ENCODE measurements at regions not wholly inside any gene's neighbourhood (a gene's known extent, or its start where the extent isn't known, plus 50 kb on each side); places are given as distances from the start of the nearest gene placed in this dataset.

GRCh38 chr15:93519599-93519998 is 430.6 kb upstream of the RGMA start:
- ATAC-seq (replicated peaks in 1 of 4) (no peak), DNase-seq (no peak)
- Mint-ChIP-seq H3K27ac (no peak overlapping the region), H3K27me3 (peaks cover 17 to 19% of the 10 kb centered on the region in 2 donors), H3K36me3 (no peaks in the 10 kb centered on the region), H3K9me3 (no peaks in the 10 kb centered on the region), H3K4me1 (no peaks in the 10 kb centered on the region), H3K4me3 (no peak overlapping the region)
- Histone ChIP-seq H3K9me3 (no peaks in the 10 kb centered on the region), H3K4me3 (ENCODE audit: control insufficient read depth in 1 of 2, extremely low read depth in 1 of 2, low read length in 1 of 2) (no peak overlapping the region), H3K4me1 (ENCODE audit: control insufficient read depth in 1 of 2, extremely low read depth in 1 of 2, insufficient read depth in 2 of 2, low read length in 2 of 2) (no peaks in the 10 kb centered on the region), H3K36me3 (ENCODE audit: control insufficient read depth in 2 of 2, extremely low read depth in 1 of 2, insufficient read depth in 1 of 2, low read length in 1 of 2) (no peaks in the 10 kb centered on the region), H3K27ac (ENCODE audit: low read length) (no peak overlapping the region), H3K27me3 (replicated peaks in 1 of 2; ENCODE audit: control insufficient read depth in 2 of 2, extremely low read depth in 1 of 2, insufficient read depth in 2 of 2, low read length in 1 of 2) (peaks cover 0 to 5% of the 10 kb centered on the region in 2 experiments)
- POLR2A ChIA-PET: no interaction called here
- WGBS (ENCODE audit: insufficient coverage): 90% methylated on average over 2 of the region's 3 CpGs
- CTCF ChIA-PET: interaction anchor here in 1 of 2 donors (0.5 kb wide), 1 partner anchor 516 kb away, joined by 3 read pairs; no protein-coding TSS in a partner anchor

- DNase-seq (no peak), ATAC-seq (replicated peaks in 1 of 4) (no peak)
- H3K27ac ChIP-seq (ENCODE audit: low read length): no peak overlapping the region
- H3K9me3 ChIP-seq: no peaks in the 10 kb centered on the region
- Mint-ChIP-seq H3K27me3 (peaks cover 6 to 10% of the 10 kb centered on the region in 2 donors), H3K36me3 (no peaks in the 10 kb centered on the region), H3K4me3 (no peak overlapping the region), H3K27ac (no peak overlapping the region), H3K9me3 (no peaks in the 10 kb centered on the region), H3K4me1 (no peaks in the 10 kb centered on the region)
- no peaks in the 10 kb centered on the region for H3K36me3 ChIP-seq (ENCODE audit: control insufficient read depth in 2 of 2, extremely low read depth in 1 of 2, insufficient read depth in 1 of 2, low read length in 1 of 2)
- ChIA-PET POLR2A (no interaction called here), CTCF (no interaction called here)
- whole genome bisulfite sequencing (ENCODE audit: insufficient coverage): no CpG with 5 or more reads among the region's 3 CpGs
- H3K4me3 ChIP-seq (ENCODE audit: control insufficient read depth in 1 of 2, extremely low read depth in 1 of 2, low read length in 1 of 2): no peak overlapping the region
- peaks cover 0 to 3% of the 10 kb centered on the region in 2 experiments for H3K27me3 ChIP-seq (replicated peaks in 1 of 2; ENCODE audit: control insufficient read depth in 2 of 2, extremely low read depth in 1 of 2, insufficient read depth in 2 of 2, low read length in 1 of 2)
- H3K4me1 ChIP-seq (ENCODE audit: control insufficient read depth in 1 of 2, extremely low read depth in 1 of 2, insufficient read depth in 2 of 2, low read length in 2 of 2): no peaks in the 10 kb centered on the region
Measured at GRCh38 chr15:93517176-93517575, 428.2 kb upstream of the RGMA start.

GRCh38 chr15:93515256-93516051 is 426.4 kb upstream of the RGMA start:
- peaks cover 10 to 16% of the 10 kb centered on the region in 2 donors for H3K27me3 Mint-ChIP-seq
- no peaks in the 10 kb centered on the region for H3K4me1 ChIP-seq (ENCODE audit: control insufficient read depth in 1 of 2, extremely low read depth in 1 of 2, insufficient read depth in 2 of 2, low read length in 2 of 2)
- DNase-seq (no peak), ATAC-seq (replicated peaks in 1 of 4) (no peak)
- H3K9me3 ChIP-seq: no peaks in the 10 kb centered on the region
- no peaks in the 10 kb centered on the region for H3K36me3 Mint-ChIP-seq
- H3K36me3 ChIP-seq (ENCODE audit: control insufficient read depth in 2 of 2, extremely low read depth in 1 of 2, insufficient read depth in 1 of 2, low read length in 1 of 2): no peaks in the 10 kb centered on the region
- WGBS (ENCODE audit: insufficient coverage): 100% methylated on average over 1 of the region's 5 CpGs
- ChIA-PET CTCF (no interaction called here), POLR2A (no interaction called here)
- no peak overlapping the region for H3K27ac ChIP-seq (ENCODE audit: low read length)
- no peak overlapping the region for H3K4me3 Mint-ChIP-seq
- no peaks in the 10 kb centered on the region for H3K4me1 Mint-ChIP-seq
- no peak overlapping the region for H3K4me3 ChIP-seq (ENCODE audit: control insufficient read depth in 1 of 2, extremely low read depth in 1 of 2, low read length in 1 of 2)
- H3K27ac Mint-ChIP-seq: no peak overlapping the region
- H3K27me3 ChIP-seq (replicated peaks in 1 of 2; ENCODE audit: control insufficient read depth in 2 of 2, extremely low read depth in 1 of 2, insufficient read depth in 2 of 2, low read length in 1 of 2): no peaks in the 10 kb centered on the region
- H3K9me3 Mint-ChIP-seq: no peaks in the 10 kb centered on the region

GRCh38 chr15:93506646-93507045 is 417.6 kb upstream of the RGMA start:
- Mint-ChIP-seq H3K4me3 (no peak overlapping the region), H3K27ac (no peak overlapping the region), H3K36me3 (no peaks in the 10 kb centered on the region), H3K9me3 (no peaks in the 10 kb centered on the region), H3K4me1 (no peaks in the 10 kb centered on the region), H3K27me3 (peaks cover 5% of the 10 kb centered on the region in 2 donors)
- H3K36me3 ChIP-seq (ENCODE audit: control insufficient read depth in 2 of 2, extremely low read depth in 1 of 2, insufficient read depth in 1 of 2, low read length in 1 of 2): no peaks in the 10 kb centered on the region
- CTCF ChIA-PET: no interaction called here
- no peak for ATAC-seq (replicated peaks in 1 of 4)
- H3K27ac ChIP-seq (ENCODE audit: low read length): no peak overlapping the region
- 90% methylated on average over 10 of the region's 11 CpGs for WGBS (ENCODE audit: insufficient coverage)
- H3K9me3 ChIP-seq: no peaks in the 10 kb centered on the region
- peaks cover 0 to 5% of the 10 kb centered on the region in 2 experiments for H3K27me3 ChIP-seq (replicated peaks in 1 of 2; ENCODE audit: control insufficient read depth in 2 of 2, extremely low read depth in 1 of 2, insufficient read depth in 2 of 2, low read length in 1 of 2)
- H3K4me3 ChIP-seq (ENCODE audit: control insufficient read depth in 1 of 2, extremely low read depth in 1 of 2, low read length in 1 of 2): no peak overlapping the region
- POLR2A ChIA-PET: no interaction called here
- no peak for DNase-seq
- no peaks in the 10 kb centered on the region for H3K4me1 ChIP-seq (ENCODE audit: control insufficient read depth in 1 of 2, extremely low read depth in 1 of 2, insufficient read depth in 2 of 2, low read length in 2 of 2)

- Mint-ChIP-seq H3K4me1 (no peaks in the 10 kb centered on the region), H3K27me3 (peaks cover 4 to 9% of the 10 kb centered on the region in 2 donors), H3K27ac (no peak overlapping the region), H3K9me3 (no peaks in the 10 kb centered on the region), H3K36me3 (no peaks in the 10 kb centered on the region), H3K4me3 (no peak overlapping the region)
- H3K4me3 ChIP-seq (ENCODE audit: control insufficient read depth in 1 of 2, extremely low read depth in 1 of 2, low read length in 1 of 2): no peak overlapping the region
- H3K27me3 ChIP-seq (replicated peaks in 1 of 2; ENCODE audit: control insufficient read depth in 2 of 2, extremely low read depth in 1 of 2, insufficient read depth in 2 of 2, low read length in 1 of 2): peaks cover 0 to 5% of the 10 kb centered on the region in 2 experiments
- H3K36me3 ChIP-seq (ENCODE audit: control insufficient read depth in 2 of 2, extremely low read depth in 1 of 2, insufficient read depth in 1 of 2, low read length in 1 of 2): no peaks in the 10 kb centered on the region
- no peaks in the 10 kb centered on the region for H3K4me1 ChIP-seq (ENCODE audit: control insufficient read depth in 1 of 2, extremely low read depth in 1 of 2, insufficient read depth in 2 of 2, low read length in 2 of 2)
- ChIA-PET POLR2A (no interaction called here), CTCF (no interaction called here)
- 89% methylated on average over 16 of the region's 16 CpGs for WGBS (ENCODE audit: insufficient coverage)
- H3K27ac ChIP-seq (ENCODE audit: low read length): no peak overlapping the region
- H3K9me3 ChIP-seq: no peaks in the 10 kb centered on the region
- ATAC-seq (replicated peaks in 1 of 4): no peak
- no peak for DNase-seq
Measured at GRCh38 chr15:93505506-93505905, 416.5 kb upstream of the RGMA start.

- CTCF ChIA-PET: no interaction called here
- no peak overlapping the region for H3K27ac ChIP-seq (ENCODE audit: low read length)
- no peaks in the 10 kb centered on the region for H3K9me3 Mint-ChIP-seq
- DNase-seq: no peak
- H3K4me1 ChIP-seq (ENCODE audit: control insufficient read depth in 1 of 2, extremely low read depth in 1 of 2, insufficient read depth in 2 of 2, low read length in 2 of 2): no peaks in the 10 kb centered on the region
- no peaks in the 10 kb centered on the region for H3K36me3 Mint-ChIP-seq
- no peak overlapping the region for H3K4me3 Mint-ChIP-seq
- ATAC-seq (replicated peaks in 1 of 4): no peak
- H3K9me3 ChIP-seq: no peaks in the 10 kb centered on the region
- no peak overlapping the region for H3K4me3 ChIP-seq (ENCODE audit: control insufficient read depth in 1 of 2, extremely low read depth in 1 of 2, low read length in 1 of 2)
- no peaks in the 10 kb centered on the region for H3K4me1 Mint-ChIP-seq
- peaks cover 4 to 10% of the 10 kb centered on the region in 2 donors for H3K27me3 Mint-ChIP-seq
- no CpG with 5 or more reads among the region's 2 CpGs for WGBS (ENCODE audit: insufficient coverage)
- peaks cover 0 to 5% of the 10 kb centered on the region in 2 experiments for H3K27me3 ChIP-seq (replicated peaks in 1 of 2; ENCODE audit: control insufficient read depth in 2 of 2, extremely low read depth in 1 of 2, insufficient read depth in 2 of 2, low read length in 1 of 2)
- H3K27ac Mint-ChIP-seq: no peak overlapping the region
- no peaks in the 10 kb centered on the region for H3K36me3 ChIP-seq (ENCODE audit: control insufficient read depth in 2 of 2, extremely low read depth in 1 of 2, insufficient read depth in 1 of 2, low read length in 1 of 2)
- POLR2A ChIA-PET: no interaction called here
Measured at GRCh38 chr15:93501946-93502345, 412.9 kb upstream of the RGMA start.

Measured in T-cell (primary cell).